Activated CD8-positive, alpha-beta memory T cell treated with anti-CD3 and anti-CD28 coated beads, Interleukin-2, amount 50 U/mL, for 48 hours (primary cell): ENCODE measurements at regions not wholly inside any gene's neighbourhood (a gene's known extent, or its start where the extent isn't known, plus 50 kb on each side); places are given as distances from the start of the nearest gene placed in this dataset.
A peak's percentile ranks its signal among the peaks of the same experiment; 100 is the strongest.

Experiments
- DNase-seq: peaks from one replicate; pipeline ENCODE4 v3.0.0-alpha.2; 2020

- no peak for DNase-seq
Measured at GRCh38 chr2:176546550-176546949, 277.3 kb downstream of the MTX2 start.

GRCh38 chr2:176552501-176553135 lies 283.4 kb downstream of the MTX2 start:
- no peak for DNase-seq

GRCh38 chr2:176553685-176554100 lies 284.5 kb downstream of the MTX2 start:
- DNase-seq = peak; percentile 66

GRCh38 chr2:176554101-176555048 lies 285.1 kb downstream of the MTX2 start:
- peak; percentile 50 for DNase-seq

GRCh38 chr2:176555112-176555511 lies 285.9 kb downstream of the MTX2 start:
- DNase-seq = no peak

- DNase-seq = no peak
Measured at GRCh38 chr2:176555781-176556180, 286.5 kb downstream of the MTX2 start.

GRCh38 chr2:176556373-176556772 lies 287.1 kb downstream of the MTX2 start:
- DNase-seq = no peak

GRCh38 chr2:176557821-176558220 lies 288.6 kb downstream of the MTX2 start:
- no peak for DNase-seq

- no peak for DNase-seq
Measured at GRCh38 chr2:176558574-176559140, 289.4 kb downstream of the MTX2 start.

GRCh38 chr2:176560296-176560695 lies 291.1 kb downstream of the MTX2 start:
- no peak for DNase-seq

GRCh38 chr2:176561706-176562105 lies 292.5 kb downstream of the MTX2 start:
- no peak for DNase-seq

GRCh38 chr2:176562359-176563078 lies 293.3 kb downstream of the MTX2 start:
- DNase-seq = no peak

GRCh38 chr2:176565641-176566323 lies 296.5 kb downstream of the MTX2 start:
- DNase-seq = no peak

- no peak for DNase-seq
Measured at GRCh38 chr2:176566496-176566895, 297.3 kb downstream of the MTX2 start.

- no peak for DNase-seq
Measured at GRCh38 chr2:176566961-176567360, 297.7 kb downstream of the MTX2 start.

GRCh38 chr2:176567361-176567760 lies 298.1 kb downstream of the MTX2 start:
- DNase-seq = no peak

- no peak for DNase-seq
Measured at GRCh38 chr2:176569574-176569973, 300.3 kb downstream of the MTX2 start.

- DNase-seq = no peak
Measured at GRCh38 chr2:176573612-176574483, 304.6 kb downstream of the MTX2 start.

- DNase-seq = no peak
Measured at GRCh38 chr2:176574484-176575236, 305.4 kb downstream of the MTX2 start.

- DNase-seq = no peak
Measured at GRCh38 chr2:176575237-176575744, 306.0 kb downstream of the MTX2 start.

GRCh38 chr2:176577054-176577453 lies 307.8 kb downstream of the MTX2 start:
- no peak for DNase-seq
